MM.1S (cell line): ENCODE measurements at regions not wholly inside any gene's neighbourhood (a gene's known extent, or its start where the extent isn't known, plus 50 kb on each side); places are given as distances from the start of the nearest gene placed in this dataset.
"Not testable (repeated sequence)": the region's sequence is repeated elsewhere in the genome, so short reads cannot be mapped to it uniquely, and the experiment has no call there.

ENCODE experiments used
- DNase-seq: peaks from one replicate; pipeline ENCODE4 v3.0.0-alpha.2; 2015
- H2AFZ ChIP-seq: fragments of 300-600 bp; sonication (generic); 2 replicates; pipeline ENCODE4 v1.6.0; 2016; ENCODE audit warnings: antibody characterized with exemption, low read length
- H3F3A ChIP-seq: fragments of 300-600 bp; sonication (generic); 2 replicates; pipeline ENCODE4 v1.6.1; 2016; ENCODE audit warnings: mild to moderate bottlenecking, antibody characterized with exemption, low read length, moderate library complexity, mixed read lengths; ENCODE audit not compliant: insufficient read depth
- H3K27ac ChIP-seq: fragments of 300-600 bp; sonication (generic); 2 replicates; pipeline ENCODE4 v1.5.1; 2016; ENCODE audit warnings: mild to moderate bottlenecking, low read length
- H3K27me3 ChIP-seq: fragments of 300-600 bp; sonication (generic); replicated peaks from 2 replicates; pipeline ENCODE4 v1.6.0; 2016; ENCODE audit warnings: low read length; ENCODE audit not compliant: insufficient read depth
- H3K36me3 ChIP-seq: fragments of 300-600 bp; sonication (generic); replicated peaks from 2 replicates; pipeline ENCODE4 v1.6.1; 2016; ENCODE audit warnings: mild to moderate bottlenecking, low read length, mixed read lengths; ENCODE audit not compliant: insufficient read depth
- H3K4me1 ChIP-seq: fragments of 300-600 bp; sonication (generic); 2 replicates; pipeline ENCODE4 v1.6.1; 2016; ENCODE audit warnings: low read length, mixed read lengths
- H3K4me2 ChIP-seq: fragments of 300-600 bp; sonication (generic); 2 replicates; pipeline ENCODE4 v1.6.0; 2016; ENCODE audit warnings: low read depth, low read length
- H3K4me3 ChIP-seq: fragments of 300-600 bp; sonication (generic); 2 replicates; pipeline ENCODE4 v1.5.1; 2016; ENCODE audit warnings: low read length, mixed read lengths
- H3K79me2 ChIP-seq: fragments of 300-600 bp; sonication (generic); 2 replicates; pipeline ENCODE4 v1.6.1; 2016; ENCODE audit warnings: mixed run types, low read length, mixed read lengths
- H3K9ac ChIP-seq: fragments of 300-600 bp; sonication (generic); 2 replicates; pipeline ENCODE4 v1.6.1; 2016; ENCODE audit warnings: low read length, mixed read lengths
- H3K9me2 ChIP-seq: fragments of 300-600 bp; sonication (generic); replicated peaks from 2 replicates; pipeline ENCODE4 v1.6.1; 2016; ENCODE audit warnings: mild to moderate bottlenecking, low read length, mixed read lengths; ENCODE audit not compliant: insufficient read depth
- H3K9me3 ChIP-seq: fragments of 300-600 bp; sonication (generic); replicated peaks from 2 replicates; pipeline ENCODE4 v1.6.1; 2016; ENCODE audit warnings: mild to moderate bottlenecking, low read length, mixed read lengths; ENCODE audit not compliant: insufficient read depth
- H4K20me1 ChIP-seq: fragments of 300-600 bp; sonication (generic); 2 replicates; pipeline ENCODE4 v1.6.1; 2016; ENCODE audit warnings: mild to moderate bottlenecking, low read length, moderate library complexity, mixed read lengths; ENCODE audit not compliant: insufficient read depth
- CTCF ChIP-seq: fragments of 300-600 bp; sonication (generic); IDR thresholded peaks from 2 replicates; pipeline ENCODE4 v1.5.1; 2016; ENCODE audit warnings: antibody characterized with exemption, low read length, mixed read lengths
- EZH2 ChIP-seq: fragments of 300-600 bp; sonication (generic); optimal IDR thresholded peaks from 2 replicates; pipeline ENCODE3; 2017; ENCODE audit warnings: low read depth, mild to moderate bottlenecking, antibody characterized with exemption, low read length, mixed read lengths
- EZH2phosphoT487 ChIP-seq: fragments of 300-600 bp; sonication (generic); IDR thresholded peaks from 2 replicates; pipeline ENCODE4 v1.6.1; 2018; ENCODE audit warnings: antibody characterized with exemption, low read length

- Histone ChIP-seq H3K9ac (no peak overlapping the region), H3K4me1 (peaks cover 15% of the 10 kb centered on the region), H2AFZ (peak overlapping the region; percentile 65), H3K9me3 (no peaks in the 10 kb centered on the region), H3K9me2 (no peaks in the 10 kb centered on the region), H3K27me3 (no peaks in the 10 kb centered on the region), H4K20me1 (no peaks in the 10 kb centered on the region), H3K4me3 (no peak overlapping the region), H3F3A (no peaks in the 10 kb centered on the region), H3K27ac (peak overlapping the region; percentile 30; the same call in 1 of the 2 replicates), H3K4me2 (peak overlapping the region; percentile 14), H3K79me2 (no peaks in the 10 kb centered on the region), H3K36me3 (no peaks in the 10 kb centered on the region)
- DNase-seq, result no peak
- TF ChIP-seq CTCF (no peak), EZH2phosphoT487 (no peak), EZH2 (no peak)
Measured at GRCh38 chr12:39671898-39672875, 52.6 kb upstream of the ABCD2 start.

- not testable (repeated sequence) for H3K27ac ChIP-seq, DNase-seq, H3F3A ChIP-seq, H3K9me2 ChIP-seq, H3K4me3 ChIP-seq, H2AFZ ChIP-seq, H3K4me2 ChIP-seq, H3K27me3 ChIP-seq, H4K20me1 ChIP-seq, H3K36me3 ChIP-seq, H3K79me2 ChIP-seq, H3K9me3 ChIP-seq, H3K9ac ChIP-seq
- H3K4me1 ChIP-seq, result peaks cover 15% of the 10 kb centered on the region
Measured at GRCh38 chr12:39669539-39669938, 49.9 kb upstream of the ABCD2 start.
